ENCODE measurements at regions not wholly inside any gene's neighbourhood (a gene's known extent, or its start where the extent isn't known, plus 50 kb on each side); places are given as distances from the start of the nearest gene placed in this dataset.

- no peak overlapping the region for H3K27ac ChIP-seq
Measured at GRCh38 chr6:144449218-144449617, 164.1 kb downstream of the UTRN start.

GRCh38 chr6:144449911-144450597, 164.9 kb downstream of the UTRN start:
- no peaks in the 10 kb centered on the region for H3K79me2 ChIP-seq (ENCODE audit: insufficient read depth, low read depth)
- no peak overlapping the region for H3K9ac ChIP-seq
- no peak overlapping the region for H3K4me3 ChIP-seq (IDR thresholded peaks at IDR 0.05; ENCODE audit: insufficient read depth, low read depth, low read length)
- no peaks in the 10 kb centered on the region for H4K20me1 ChIP-seq (ENCODE audit: insufficient read depth)
- no peak overlapping the region for H2AFZ ChIP-seq (ENCODE audit: low read depth)
- no peak overlapping the region for H3K4me2 ChIP-seq
- TF ChIP-seq CTCF (conservative IDR thresholded peaks at IDR 0.05; ENCODE audit: low read depth, low read length) = no peak
- H3K27ac ChIP-seq = no peak overlapping the region
- H3K27me3 ChIP-seq (ENCODE audit: insufficient read depth, low read depth) = no peaks in the 10 kb centered on the region
- no peaks in the 10 kb centered on the region for H3K4me1 ChIP-seq (ENCODE audit: low read depth, poor library complexity, severe bottlenecking)
- no peaks in the 10 kb centered on the region for H3K36me3 ChIP-seq (ENCODE audit: insufficient read depth)

More at GRCh38 chr6:144449218-144449617, 164.1 kb downstream of the UTRN start:
- H3K36me3 ChIP-seq (ENCODE audit: insufficient read depth) = no peaks in the 10 kb centered on the region
- H4K20me1 ChIP-seq (ENCODE audit: insufficient read depth) = no peaks in the 10 kb centered on the region
- H2AFZ ChIP-seq (ENCODE audit: low read depth) = no peak overlapping the region
- TF ChIP-seq CTCF (conservative IDR thresholded peaks at IDR 0.05; ENCODE audit: low read depth, low read length) = no peak
- H3K4me2 ChIP-seq = no peak overlapping the region
- H3K79me2 ChIP-seq (ENCODE audit: insufficient read depth, low read depth) = no peaks in the 10 kb centered on the region
- no peaks in the 10 kb centered on the region for H3K27me3 ChIP-seq (ENCODE audit: insufficient read depth, low read depth)
- no peak overlapping the region for H3K9ac ChIP-seq
- H3K4me3 ChIP-seq (IDR thresholded peaks at IDR 0.05; ENCODE audit: insufficient read depth, low read depth, low read length) = no peak overlapping the region
- no peaks in the 10 kb centered on the region for H3K4me1 ChIP-seq (ENCODE audit: low read depth, poor library complexity, severe bottlenecking)

- Histone ChIP-seq H3K4me3 (IDR thresholded peaks at IDR 0.05; ENCODE audit: insufficient read depth, low read depth, low read length) (no peak overlapping the region), H3K4me1 (ENCODE audit: low read depth, poor library complexity, severe bottlenecking) (peaks cover 3% of the 10 kb centered on the region), H3K36me3 (ENCODE audit: insufficient read depth) (no peaks in the 10 kb centered on the region), H3K9ac (no peak overlapping the region), H3K4me2 (no peak overlapping the region), H2AFZ (ENCODE audit: low read depth) (no peak overlapping the region), H3K79me2 (ENCODE audit: insufficient read depth, low read depth) (no peaks in the 10 kb centered on the region), H3K27me3 (ENCODE audit: insufficient read depth, low read depth) (no peaks in the 10 kb centered on the region), H3K27ac (no peak overlapping the region), H4K20me1 (ENCODE audit: insufficient read depth) (no peaks in the 10 kb centered on the region)
- TF ChIP-seq CTCF (conservative IDR thresholded peaks at IDR 0.05; ENCODE audit: low read depth, low read length) = no peak
Measured at GRCh38 chr6:144460327-144461095, 175.4 kb downstream of the UTRN start.

- peaks cover 3% of the 10 kb centered on the region for H3K4me1 ChIP-seq (ENCODE audit: low read depth, poor library complexity, severe bottlenecking)
- no peak overlapping the region for H3K4me2 ChIP-seq
- no peaks in the 10 kb centered on the region for H3K36me3 ChIP-seq (ENCODE audit: insufficient read depth)
- no peak for TF ChIP-seq CTCF (conservative IDR thresholded peaks at IDR 0.05; ENCODE audit: low read depth, low read length)
- H3K27ac ChIP-seq = no peak overlapping the region
- no peaks in the 10 kb centered on the region for H3K27me3 ChIP-seq (ENCODE audit: insufficient read depth, low read depth)
- no peak overlapping the region for H3K4me3 ChIP-seq (IDR thresholded peaks at IDR 0.05; ENCODE audit: insufficient read depth, low read depth, low read length)
- H4K20me1 ChIP-seq (ENCODE audit: insufficient read depth) = no peaks in the 10 kb centered on the region
- no peaks in the 10 kb centered on the region for H3K79me2 ChIP-seq (ENCODE audit: insufficient read depth, low read depth)
- no peak overlapping the region for H2AFZ ChIP-seq (ENCODE audit: low read depth)
- no peak overlapping the region for H3K9ac ChIP-seq
Measured at GRCh38 chr6:144462058-144462457, 176.9 kb downstream of the UTRN start.

Data from KMS-11 (cell line).